Stimulated activated naive B cell treated with anti-CD40 and anti-IgM and Interleukin-4, amounts not matched to agents 10 μg/mL and 1 μg/mL and 100 μg/mL, for 72 hours (primary cell): ENCODE measurements at regions not wholly inside any gene's neighbourhood (a gene's known extent, or its start where the extent isn't known, plus 50 kb on each side); places are given as distances from the start of the nearest gene placed in this dataset.
A peak's percentile ranks its signal among the peaks of the same experiment; 100 is the strongest.

Experiments used
- ATAC-seq, 2 donors: fragments of 150-1000 bp; cut with Tn5 transposase; replicated peaks; 2 replicates each; pipeline ENCODE4 v1.10.0; 2021; ENCODE audit warnings: moderate library complexity in 1 of 2
- DNase-seq: peaks from one replicate; pipeline ENCODE4 v3.0.0; 2021
- H3K27ac Mint-ChIP-seq: one replicate; pipeline ENCODE4 v1.8.0; 2022; ENCODE audit warnings: mild to moderate bottlenecking, mixed read lengths
- H3K27me3 Mint-ChIP-seq, 2 donors: one replicate each; pipeline ENCODE4 v1.8.0; 2022; ENCODE audit warnings: mixed read lengths in 2 of 2
- H3K36me3 Mint-ChIP-seq, 2 donors: one replicate each; pipeline ENCODE4 v1.8.0; 2022; ENCODE audit warnings: mixed read lengths in 2 of 2, mild to moderate bottlenecking in 1 of 2
- H3K4me1 Mint-ChIP-seq, 2 donors: one replicate each; pipeline ENCODE4 v1.8.0; 2022; ENCODE audit warnings: mixed read lengths in 2 of 2, mild to moderate bottlenecking in 1 of 2
- H3K4me3 Mint-ChIP-seq, 2 donors: one replicate each; pipeline ENCODE4 v1.8.0; 2022; ENCODE audit warnings: mild to moderate bottlenecking in 2 of 2, mixed read lengths in 2 of 2, moderate library complexity in 1 of 2
- H3K9me3 Mint-ChIP-seq, 2 donors: one replicate each; pipeline ENCODE4 v1.8.0; 2022; ENCODE audit warnings: mixed read lengths in 2 of 2, mild to moderate bottlenecking in 1 of 2

GRCh38 chr15:70427167-70428120 is 329.7 kb upstream of the TLE3 start:
- Mint-ChIP-seq H3K4me3 (no peak overlapping the region), H3K36me3 (peaks cover 0 to 2% of the 10 kb centered on the region in 2 donors), H3K27me3 (peaks cover 6 to 19% of the 10 kb centered on the region in 2 donors), H3K4me1 (peaks cover 13 to 15% of the 10 kb centered on the region in 2 donors), H3K9me3 (peaks cover 0 to 7% of the 10 kb centered on the region in 2 donors), H3K27ac (no peak overlapping the region)
- ATAC-seq (no peak), DNase-seq (no peak)

GRCh38 chr15:70426096-70426821 is 328.5 kb upstream of the TLE3 start:
- peaks cover 0 to 7% of the 10 kb centered on the region in 2 donors for H3K9me3 Mint-ChIP-seq
- no peak for DNase-seq
- H3K36me3 Mint-ChIP-seq = peaks cover 0 to 2% of the 10 kb centered on the region in 2 donors
- ATAC-seq = no peak
- peaks cover 17 to 28% of the 10 kb centered on the region in 2 donors for H3K27me3 Mint-ChIP-seq
- peaks cover 13 to 15% of the 10 kb centered on the region in 2 donors for H3K4me1 Mint-ChIP-seq
- H3K4me3 Mint-ChIP-seq = no peak overlapping the region
- H3K27ac Mint-ChIP-seq = no peak overlapping the region

- Mint-ChIP-seq H3K27me3 (peaks cover 22 to 40% of the 10 kb centered on the region in 2 donors), H3K4me1 (peaks cover 13 to 15% of the 10 kb centered on the region in 2 donors), H3K27ac (no peak overlapping the region), H3K9me3 (peaks cover 0 to 7% of the 10 kb centered on the region in 2 donors), H3K4me3 (no peak overlapping the region), H3K36me3 (peaks cover 0 to 2% of the 10 kb centered on the region in 2 donors)
- ATAC-seq (peak; percentile 34 to 39), DNase-seq (no peak)
Measured at GRCh38 chr15:70424937-70425411, 327.3 kb upstream of the TLE3 start.

- Mint-ChIP-seq H3K36me3 (peaks cover 0 to 2% of the 10 kb centered on the region in 2 donors), H3K4me3 (no peak overlapping the region), H3K9me3 (peaks cover 0 to 5% of the 10 kb centered on the region in 2 donors), H3K27ac (no peak overlapping the region), H3K27me3 (peaks cover 35 to 56% of the 10 kb centered on the region in 2 donors), H3K4me1 (peaks cover 13 to 15% of the 10 kb centered on the region in 2 donors)
- ATAC-seq = no peak
- no peak for DNase-seq
Measured at GRCh38 chr15:70423267-70423666, 325.6 kb upstream of the TLE3 start.

- Mint-ChIP-seq H3K4me1 (peaks cover 13 to 15% of the 10 kb centered on the region in 2 donors), H3K27ac (no peak overlapping the region), H3K9me3 (peaks cover 0 to 5% of the 10 kb centered on the region in 2 donors), H3K4me3 (no peak overlapping the region), H3K27me3 (peaks cover 40 to 66% of the 10 kb centered on the region in 2 donors), H3K36me3 (peaks cover 0 to 2% of the 10 kb centered on the region in 2 donors)
- DNase-seq (no peak), ATAC-seq (no peak)
Measured at GRCh38 chr15:70422342-70422741, 324.6 kb upstream of the TLE3 start.

- no peak for ATAC-seq
- Mint-ChIP-seq H3K4me1 (peaks cover 13 to 15% of the 10 kb centered on the region in 2 donors), H3K36me3 (peaks cover 0 to 2% of the 10 kb centered on the region in 2 donors), H3K9me3 (peaks cover 3 to 5% of the 10 kb centered on the region in 2 donors), H3K27ac (no peak overlapping the region), H3K27me3 (peaks cover 48 to 76% of the 10 kb centered on the region in 2 donors), H3K4me3 (no peak overlapping the region)
- DNase-seq = no peak
Measured at GRCh38 chr15:70420948-70421482, 323.3 kb upstream of the TLE3 start.

- DNase-seq = no peak
- peaks cover 45 to 69% of the 10 kb centered on the region in 2 donors for H3K27me3 Mint-ChIP-seq
- H3K4me3 Mint-ChIP-seq = no peak overlapping the region
- peaks cover 0 to 2% of the 10 kb centered on the region in 2 donors for H3K36me3 Mint-ChIP-seq
- H3K27ac Mint-ChIP-seq = no peak overlapping the region
- ATAC-seq = no peak
- H3K9me3 Mint-ChIP-seq = peaks cover 3 to 5% of the 10 kb centered on the region in 2 donors
- peaks cover 9 to 10% of the 10 kb centered on the region in 2 donors for H3K4me1 Mint-ChIP-seq
Measured at GRCh38 chr15:70420086-70420947, 322.6 kb upstream of the TLE3 start.

- peaks cover 43 to 59% of the 10 kb centered on the region in 2 donors for H3K27me3 Mint-ChIP-seq
- no peak overlapping the region for H3K27ac Mint-ChIP-seq
- DNase-seq = no peak
- no peaks in the 10 kb centered on the region for H3K36me3 Mint-ChIP-seq
- no peaks in the 10 kb centered on the region for H3K4me1 Mint-ChIP-seq
- no peak overlapping the region for H3K4me3 Mint-ChIP-seq
- peaks cover 0 to 3% of the 10 kb centered on the region in 2 donors for H3K9me3 Mint-ChIP-seq
- no peak for ATAC-seq
Measured at GRCh38 chr15:70418943-70419342, 321.2 kb upstream of the TLE3 start.

GRCh38 chr15:70417535-70417934 is 319.8 kb upstream of the TLE3 start:
- Mint-ChIP-seq H3K9me3 (peaks cover 0 to 3% of the 10 kb centered on the region in 2 donors), H3K4me1 (peaks cover 0 to 4% of the 10 kb centered on the region in 2 donors), H3K27ac (no peak overlapping the region), H3K27me3 (peaks cover 47 to 65% of the 10 kb centered on the region in 2 donors), H3K4me3 (no peak overlapping the region), H3K36me3 (no peaks in the 10 kb centered on the region)
- ATAC-seq (no peak), DNase-seq (no peak)

GRCh38 chr15:70416829-70417228 is 319.1 kb upstream of the TLE3 start:
- H3K9me3 Mint-ChIP-seq = peaks cover 0 to 3% of the 10 kb centered on the region in 2 donors
- H3K27me3 Mint-ChIP-seq = peaks cover 44 to 58% of the 10 kb centered on the region in 2 donors
- DNase-seq (no peak), ATAC-seq (no peak)
- H3K27ac Mint-ChIP-seq = no peak overlapping the region
- no peaks in the 10 kb centered on the region for H3K36me3 Mint-ChIP-seq
- H3K4me3 Mint-ChIP-seq = no peak overlapping the region
- peaks cover 0 to 4% of the 10 kb centered on the region in 2 donors for H3K4me1 Mint-ChIP-seq

- ATAC-seq (no peak), DNase-seq (no peak)
- Mint-ChIP-seq H3K27ac (no peak overlapping the region), H3K27me3 (peaks cover 42 to 47% of the 10 kb centered on the region in 2 donors), H3K9me3 (peaks cover 0 to 3% of the 10 kb centered on the region in 2 donors), H3K4me1 (peaks cover 1 to 4% of the 10 kb centered on the region in 2 donors), H3K36me3 (no peaks in the 10 kb centered on the region), H3K4me3 (no peak overlapping the region)
Measured at GRCh38 chr15:70415398-70415797, 317.7 kb upstream of the TLE3 start.

- no peak for DNase-seq
- Mint-ChIP-seq H3K4me3 (no peak overlapping the region), H3K27ac (no peak overlapping the region), H3K9me3 (peaks cover 0 to 3% of the 10 kb centered on the region in 2 donors), H3K4me1 (peaks cover 4 to 9% of the 10 kb centered on the region in 2 donors), H3K36me3 (no peaks in the 10 kb centered on the region), H3K27me3 (peaks cover 44 to 46% of the 10 kb centered on the region in 2 donors)
- ATAC-seq = no peak
Measured at GRCh38 chr15:70414626-70415025, 316.9 kb upstream of the TLE3 start.

- H3K27ac Mint-ChIP-seq = no peak overlapping the region
- H3K4me1 Mint-ChIP-seq = peaks cover 4 to 9% of the 10 kb centered on the region in 2 donors
- no peak for ATAC-seq
- no peak overlapping the region for H3K4me3 Mint-ChIP-seq
- peaks cover 0 to 4% of the 10 kb centered on the region in 2 donors for H3K36me3 Mint-ChIP-seq
- no peak for DNase-seq
- peaks cover 2 to 10% of the 10 kb centered on the region in 2 donors for H3K9me3 Mint-ChIP-seq
- peaks cover 28 to 29% of the 10 kb centered on the region in 2 donors for H3K27me3 Mint-ChIP-seq
Measured at GRCh38 chr15:70412794-70413193, 315.1 kb upstream of the TLE3 start.
